ENCODE measurements at regions not wholly inside any gene's neighbourhood (a gene's known extent, or its start where the extent isn't known, plus 50 kb on each side); places are given as distances from the start of the nearest gene placed in this dataset.
"Not testable (repeated sequence)": the region's sequence is repeated elsewhere in the genome, so short reads cannot be mapped to it uniquely, and the experiment has no call there.

DNA sequence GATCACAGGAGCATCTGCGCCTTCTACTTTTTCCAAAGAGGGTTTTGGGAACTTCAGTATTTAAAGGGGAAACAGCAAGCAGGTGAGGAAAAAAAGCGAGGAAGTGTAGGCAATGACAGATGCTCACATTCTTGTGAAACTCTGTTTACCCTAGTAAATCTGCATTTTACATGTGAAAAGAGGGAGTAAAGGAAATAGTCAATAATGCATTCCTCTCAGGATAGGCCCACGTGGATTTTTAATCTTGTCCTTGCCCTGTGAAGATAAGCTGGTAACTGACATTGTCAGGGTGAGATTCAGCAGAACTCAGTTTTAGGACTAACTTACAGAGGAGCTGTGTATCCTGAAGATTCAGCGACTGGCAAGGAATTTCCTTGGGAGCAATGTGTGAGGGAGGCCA lies 1119.2 kb upstream of the TMEM132C start:
- DNase-seq (ENCODE audit: low spot score) = no peak

DNA sequence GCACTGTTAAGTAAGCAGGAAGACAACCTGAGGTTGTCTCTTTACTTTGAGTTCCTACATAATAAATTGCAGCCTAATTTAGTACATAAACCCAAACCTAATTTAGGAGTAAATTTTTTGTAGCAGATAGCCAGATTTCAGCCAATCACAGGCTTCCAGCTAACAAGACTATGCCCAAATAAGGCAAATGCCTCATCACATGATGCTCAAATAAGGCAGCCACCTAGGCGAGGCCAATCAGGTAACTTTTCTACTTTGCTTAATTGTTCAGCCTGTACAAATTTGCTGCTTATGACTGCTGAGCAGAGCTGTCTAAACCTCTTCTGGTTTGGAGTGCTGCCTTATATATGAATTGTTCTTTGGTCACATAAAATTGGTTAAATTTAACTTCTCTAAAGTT lies 1118.7 kb upstream of the TMEM132C start:
- no peak for DNase-seq (ENCODE audit: low spot score)

DNA sequence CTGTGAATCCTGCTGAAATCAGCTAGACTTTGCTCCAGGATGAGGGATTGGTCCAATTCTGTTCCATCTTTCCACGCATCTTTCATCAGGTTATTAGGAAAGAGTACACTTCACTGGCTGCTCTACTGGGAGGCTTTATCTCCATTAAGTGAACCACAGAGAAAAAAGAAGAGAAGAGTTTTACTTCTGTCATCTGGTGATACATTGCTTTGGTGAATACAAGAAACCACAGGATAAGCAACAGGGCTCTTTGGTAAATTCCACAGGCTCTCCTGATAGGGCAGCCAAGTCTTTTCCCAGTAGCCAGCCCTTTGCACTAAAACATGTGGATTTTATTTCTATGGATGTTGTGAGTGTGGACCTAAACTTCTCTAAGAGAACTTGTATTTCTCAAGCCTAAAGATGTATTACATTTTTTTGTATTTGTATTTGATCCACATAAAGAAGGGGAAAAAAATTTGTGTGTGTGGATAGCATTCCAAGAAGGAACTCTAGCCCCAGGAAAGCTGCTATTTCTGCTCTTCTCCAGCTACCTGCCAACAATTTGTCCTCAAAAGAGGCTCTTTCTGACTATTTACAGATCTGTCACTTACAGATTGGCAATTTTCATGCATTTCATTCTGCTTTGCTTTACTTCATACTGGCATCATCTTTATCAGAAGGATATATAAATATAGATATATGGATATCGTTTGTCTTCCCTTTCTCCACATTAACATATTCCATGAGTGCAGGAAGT lies 1117.6 kb upstream of the TMEM132C start:
- DNase-seq (ENCODE audit: low spot score) = no peak

DNA sequence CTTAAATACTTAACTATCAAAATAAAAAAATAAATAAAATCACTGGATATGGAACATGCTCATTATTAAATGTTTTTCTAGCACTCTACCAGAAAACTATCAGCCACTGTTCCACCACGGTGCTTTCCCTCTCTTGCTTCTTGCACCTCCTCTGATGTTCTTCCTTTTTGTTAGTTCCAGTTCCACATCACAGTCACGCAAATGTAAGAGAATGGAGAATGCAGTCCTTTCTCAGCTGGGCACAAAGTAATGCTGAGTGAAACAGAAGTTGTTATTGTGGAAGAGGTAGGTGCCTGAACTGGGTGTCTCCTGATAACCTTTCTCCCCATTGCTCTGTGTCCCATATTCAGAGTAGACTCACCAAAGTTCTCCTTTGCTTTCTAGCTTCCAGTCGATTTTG lies 1116.9 kb upstream of the TMEM132C start:
- DNase-seq (ENCODE audit: low spot score) = no peak

- no peak for DNase-seq (ENCODE audit: low spot score)
Measured at GRCh38 chr12:127150479-127150878, 1116.5 kb upstream of the TMEM132C start.

DNA sequence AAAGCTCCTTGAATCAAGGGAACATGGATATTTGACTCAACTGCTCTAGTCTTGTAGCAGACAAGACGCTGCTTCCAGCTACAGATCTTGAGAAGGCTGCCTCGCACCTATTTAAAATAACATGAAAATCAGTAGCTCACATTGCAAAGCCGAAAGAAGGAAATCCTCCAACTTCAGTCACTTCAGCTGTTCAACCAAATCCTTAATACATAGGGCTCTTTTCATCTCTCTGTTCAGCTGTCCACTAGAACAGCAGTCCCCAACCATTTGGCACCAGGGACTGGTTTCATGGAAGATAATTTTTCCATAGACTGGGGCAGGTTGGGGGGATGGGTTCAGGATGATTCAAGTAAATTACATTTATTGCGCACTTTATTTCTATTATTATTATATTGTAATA lies 1116.0 kb upstream of the TMEM132C start:
- no peak for DNase-seq (ENCODE audit: low spot score)

DNA sequence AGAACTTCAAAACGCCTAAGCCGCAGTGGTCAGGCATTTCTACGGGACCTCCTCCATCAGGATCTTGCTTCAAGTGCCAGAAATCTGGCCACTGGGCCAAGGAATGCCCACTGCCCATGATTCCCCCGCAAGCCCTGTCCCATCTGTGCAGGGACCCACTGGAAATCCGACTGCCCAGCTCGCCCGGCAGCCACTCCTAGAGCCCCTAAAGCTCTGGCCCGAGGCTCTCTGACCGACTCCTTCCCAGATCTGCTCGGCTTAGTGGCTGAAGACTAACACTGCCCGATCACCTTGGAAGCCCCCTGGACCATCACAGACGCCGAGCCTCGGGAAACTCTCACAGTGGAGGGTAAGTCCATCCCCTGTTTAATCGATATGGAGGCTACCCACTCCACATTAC lies 1113.0 kb upstream of the TMEM132C start:
- no peak for DNase-seq (ENCODE audit: low spot score)

GRCh38 chr12:127154830-127155229 lies 1112.1 kb upstream of the TMEM132C start:
- not testable (repeated sequence) for DNase-seq (ENCODE audit: low spot score)

- DNase-seq (ENCODE audit: low spot score) = not testable (repeated sequence)
Measured at GRCh38 chr12:127155935-127156619, 1110.9 kb upstream of the TMEM132C start.

DNA sequence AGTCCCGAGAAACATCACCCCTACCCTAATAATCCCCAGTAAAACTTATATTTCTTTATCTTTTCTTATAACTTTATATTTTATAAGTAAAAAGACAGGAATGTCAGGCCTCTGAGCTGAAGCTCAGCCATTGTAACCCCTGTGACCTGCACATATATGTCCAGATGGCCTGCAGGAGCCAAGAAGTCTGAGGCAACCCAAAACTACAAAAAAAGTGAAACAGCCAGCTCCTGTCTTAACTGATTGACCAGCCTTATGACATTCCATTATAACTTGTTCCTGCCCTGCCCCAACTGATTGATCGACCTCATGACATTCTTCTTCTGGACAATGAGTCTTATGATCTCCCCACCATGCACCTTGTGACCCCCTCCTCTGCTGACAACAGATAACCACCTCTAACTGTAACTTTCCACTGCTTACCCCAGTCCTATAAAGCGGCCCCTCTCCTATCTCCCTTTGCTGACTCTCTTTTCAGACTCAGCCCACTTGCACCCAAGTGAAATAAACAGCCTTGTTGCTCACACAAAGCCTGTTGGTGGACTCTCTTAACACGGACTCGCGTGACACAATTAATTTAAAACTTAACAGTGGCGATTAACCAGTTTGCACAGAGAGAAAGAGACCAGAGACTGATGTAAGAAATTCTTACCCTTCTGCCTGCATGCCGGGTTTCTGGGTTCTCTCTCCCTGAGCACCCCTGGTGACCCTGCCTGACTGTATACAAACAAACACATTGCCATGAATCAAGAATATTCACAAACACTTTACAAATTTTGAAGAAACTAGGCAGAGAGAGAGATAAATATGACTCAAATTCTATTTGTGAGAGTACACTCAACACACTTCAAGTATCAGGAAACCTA lies 1109.2 kb upstream of the TMEM132C start:
- DNase-seq (ENCODE audit: low spot score) = not testable (repeated sequence)

- DNase-seq (ENCODE audit: low spot score) = no peak
Measured at GRCh38 chr12:127158385-127159061, 1108.4 kb upstream of the TMEM132C start.

GRCh38 chr12:127161466-127161865 lies 1105.5 kb upstream of the TMEM132C start:
- no peak for DNase-seq (ENCODE audit: low spot score)

- DNase-seq (ENCODE audit: low spot score) = no peak
Measured at GRCh38 chr12:127162307-127162706, 1104.7 kb upstream of the TMEM132C start.

GRCh38 chr12:127162902-127163301 lies 1104.1 kb upstream of the TMEM132C start:
- DNase-seq (ENCODE audit: low spot score) = no peak

DNA sequence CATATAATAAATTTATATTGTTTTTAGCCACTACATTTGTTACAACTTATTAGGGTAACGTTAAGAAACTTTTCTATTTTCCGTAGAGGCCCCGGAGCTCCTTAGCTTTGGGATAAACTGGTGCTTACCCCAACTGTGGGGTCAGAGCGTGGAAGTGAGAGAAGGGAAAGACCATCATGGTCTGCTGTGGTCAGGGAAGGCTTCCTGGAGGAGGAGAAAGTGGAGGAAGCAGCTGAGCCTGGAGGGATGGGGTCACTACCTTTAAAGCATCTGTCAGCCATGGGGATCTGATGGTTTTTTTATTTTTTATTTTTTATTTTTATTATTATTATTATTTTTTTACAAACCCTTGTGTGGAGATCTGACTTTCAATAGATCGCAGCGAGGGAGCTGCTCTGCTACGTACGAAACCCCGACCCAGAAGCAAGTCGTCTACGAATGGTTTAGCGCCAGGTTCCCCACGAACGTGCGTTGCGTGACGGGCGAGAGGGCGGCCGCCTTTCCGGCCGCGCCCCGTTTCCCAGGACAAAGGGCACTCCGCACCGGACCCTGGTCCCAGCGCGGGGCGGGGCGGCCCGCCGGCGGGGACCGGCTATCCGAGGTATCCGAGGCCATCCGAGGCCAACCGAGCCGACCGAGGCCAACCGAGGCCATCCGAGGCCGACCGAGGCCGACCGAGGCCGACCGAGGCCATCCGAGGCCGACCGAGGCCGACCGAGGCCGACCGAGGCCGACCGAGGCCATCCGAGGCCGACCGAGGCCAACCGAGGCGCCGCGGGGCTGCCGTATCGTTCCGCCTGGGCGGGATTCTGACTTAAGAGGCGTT lies 1101.2 kb upstream of the TMEM132C start:
- peak; percentile 94 for DNase-seq (ENCODE audit: low spot score)

DNA sequence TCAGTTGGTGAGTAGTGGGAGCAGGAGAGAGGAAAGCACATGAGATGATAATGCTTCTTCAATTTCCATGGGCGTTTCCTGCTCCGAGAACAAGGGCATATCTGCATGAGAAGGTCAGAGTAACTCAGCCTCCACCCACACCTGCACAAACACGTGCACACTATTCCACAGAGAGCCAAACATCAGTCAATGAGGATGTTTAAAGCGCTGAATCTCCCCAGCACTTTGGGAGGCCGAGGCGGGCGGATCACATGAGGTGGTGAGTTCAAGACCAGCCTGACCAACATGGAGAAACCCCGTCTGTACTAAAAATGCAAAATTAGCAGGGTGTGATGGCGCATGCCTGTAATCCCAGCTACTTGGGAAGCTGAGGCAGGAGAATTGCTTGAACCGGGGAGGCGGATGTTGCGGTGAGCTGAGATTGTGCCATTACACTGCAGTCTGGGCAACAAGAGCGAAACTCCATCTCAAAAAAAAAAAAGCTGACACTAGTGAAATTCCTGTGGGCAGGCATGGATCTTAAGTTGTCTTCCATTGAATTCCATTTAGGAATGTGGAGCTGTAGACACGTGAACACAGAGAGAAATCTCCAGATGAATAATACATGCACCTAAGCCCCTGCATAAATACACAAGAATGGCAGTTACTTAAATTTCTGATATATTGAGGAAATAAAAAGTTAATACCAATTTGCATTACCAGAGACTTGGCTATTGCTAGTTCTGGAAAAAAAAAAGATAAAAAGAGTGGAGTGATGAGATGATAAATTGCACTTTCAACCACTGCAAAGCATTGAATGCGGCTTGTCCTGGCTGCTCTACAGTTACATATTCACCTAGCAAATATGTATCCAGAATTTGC lies 1097.4 kb upstream of the TMEM132C start:
- DNase-seq (ENCODE audit: low spot score) = no peak

GRCh38 chr12:127170226-127171180 lies 1096.5 kb upstream of the TMEM132C start:
- no peak for DNase-seq (ENCODE audit: low spot score)

DNA sequence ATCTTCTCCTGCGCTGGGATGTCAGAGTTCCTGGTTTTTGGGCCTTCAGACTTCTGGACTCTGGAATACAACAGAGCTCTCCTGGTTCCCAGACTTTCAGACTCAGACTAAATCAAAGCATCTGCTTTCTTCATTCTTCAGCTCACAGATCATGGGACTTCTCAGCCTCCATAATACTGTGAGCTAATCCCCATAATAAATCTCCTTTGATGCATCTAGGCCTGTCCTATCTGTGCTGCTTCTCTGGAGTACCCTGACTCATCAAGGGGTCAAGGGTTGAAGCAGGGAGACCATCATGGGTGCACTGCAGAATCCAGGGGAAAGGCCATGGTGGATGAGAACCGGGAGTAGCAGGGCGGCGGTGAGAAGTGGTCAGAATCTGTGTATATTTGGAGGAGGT lies 1094.1 kb upstream of the TMEM132C start:
- no peak for DNase-seq (ENCODE audit: low spot score)
